ENCODE measurements at regions not wholly inside any gene's neighbourhood (a gene's known extent, or its start where the extent isn't known, plus 50 kb on each side); places are given as distances from the start of the nearest gene placed in this dataset.

- no peak for TF ChIP-seq CTCF (IDR thresholded peaks at IDR 0.05)
- no peak for TF ChIP-seq POLR2A (IDR thresholded peaks at IDR 0.05)
Measured at GRCh38 chr11:121842192-121842585, 273.8 kb downstream of the BLID start.

Measured in lower leg skin (tissue), 3 donors.